ENCODE measurements at regions not wholly inside any gene's neighbourhood (a gene's known extent, or its start where the extent isn't known, plus 50 kb on each side); places are given as distances from the start of the nearest gene placed in this dataset.

DNA sequence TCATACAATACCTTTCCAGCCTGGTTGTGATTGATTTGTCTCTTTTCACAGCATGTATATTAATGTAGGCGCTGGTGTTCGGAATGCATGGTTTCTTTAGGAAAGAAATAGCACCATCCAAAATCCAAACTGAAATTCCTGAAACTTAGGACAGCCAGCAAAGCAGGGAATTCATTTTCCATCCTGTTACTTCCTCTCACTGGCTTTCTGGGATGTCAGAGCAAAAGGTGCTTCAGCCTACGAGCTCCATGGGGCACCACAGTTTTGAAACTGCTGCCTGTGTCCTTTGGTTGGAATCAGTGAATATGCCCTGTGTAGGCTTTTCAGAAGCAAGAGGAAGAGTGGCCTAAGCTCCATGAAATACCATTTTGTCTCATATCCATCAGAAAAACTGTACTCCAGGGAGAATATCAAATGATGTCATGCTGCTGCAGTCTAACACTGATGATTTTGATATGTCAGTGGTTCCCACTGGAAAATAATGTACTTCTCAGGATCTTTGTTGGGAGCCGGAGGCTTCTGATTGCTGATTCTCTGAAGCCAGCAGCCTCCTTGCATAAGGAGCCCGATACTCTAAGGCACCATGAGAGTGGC is 117.8 kb upstream of the SERP2 start:
- no peak for DNase-seq (ENCODE audit: low spot score)

DNA sequence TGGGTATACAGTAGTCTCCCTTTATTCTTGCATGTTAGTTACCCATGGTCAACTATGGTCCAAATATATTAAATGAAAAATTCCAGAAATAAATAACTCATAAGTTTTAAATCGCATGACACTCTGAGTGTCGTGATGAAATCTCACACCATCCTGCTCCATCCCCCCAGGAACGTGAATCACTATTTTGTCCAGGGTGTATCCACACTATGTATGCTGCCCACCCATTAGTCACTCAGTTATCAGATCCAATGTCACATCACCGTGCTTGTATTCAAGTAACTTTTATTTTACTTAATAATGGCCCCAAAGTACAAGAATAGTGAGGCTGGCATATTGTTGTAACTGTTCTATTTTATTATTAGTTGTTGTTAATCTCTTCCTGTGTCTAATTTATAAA is 115.8 kb upstream of the SERP2 start:
- no peak for DNase-seq (ENCODE audit: low spot score)

DNA sequence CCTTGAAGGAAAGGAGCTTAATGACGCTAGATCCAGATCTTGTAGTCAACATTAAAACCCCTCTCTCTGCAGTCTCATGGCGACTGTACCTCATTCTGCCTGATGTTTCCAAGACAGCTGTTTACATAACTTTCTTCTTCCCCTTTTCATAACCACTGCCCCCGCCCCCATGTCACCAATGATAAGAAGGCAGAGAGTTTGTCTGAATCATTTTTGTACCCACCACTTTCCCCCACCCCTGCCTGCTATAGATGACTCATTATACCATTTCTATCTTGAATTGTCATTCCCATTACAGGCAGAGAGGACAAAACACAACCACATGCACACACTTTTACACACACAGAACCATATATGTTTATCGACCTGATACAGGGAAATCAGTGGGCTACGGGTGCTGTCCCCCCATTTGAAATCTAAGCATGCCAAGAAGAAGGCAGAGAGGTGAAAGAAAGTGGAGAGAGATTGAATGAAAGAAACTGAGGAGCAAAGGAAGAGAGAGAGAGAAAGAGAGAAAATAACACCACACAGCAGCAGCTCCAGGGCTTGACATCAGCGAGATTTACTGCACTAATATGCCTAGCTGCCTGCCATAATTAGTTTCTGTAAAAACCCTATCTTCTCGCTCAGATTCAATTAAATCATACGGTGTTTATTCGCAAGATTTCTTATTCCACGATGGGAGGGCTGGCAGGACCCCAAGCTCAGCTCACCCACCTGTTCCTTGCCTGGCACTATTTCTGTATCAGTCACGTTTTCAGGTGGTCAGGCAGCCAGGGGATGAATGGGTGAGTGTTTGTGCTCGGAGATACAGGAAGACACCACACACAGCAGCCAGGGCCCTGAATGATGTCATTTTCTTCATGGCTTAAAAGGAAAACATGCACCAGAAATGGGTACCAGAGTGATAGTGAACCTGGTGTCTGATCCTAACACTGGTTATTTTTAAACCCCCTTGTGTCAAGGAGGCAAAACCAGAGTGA is 114.3 kb upstream of the SERP2 start:
- DNase-seq (ENCODE audit: low spot score), result no peak

DNA sequence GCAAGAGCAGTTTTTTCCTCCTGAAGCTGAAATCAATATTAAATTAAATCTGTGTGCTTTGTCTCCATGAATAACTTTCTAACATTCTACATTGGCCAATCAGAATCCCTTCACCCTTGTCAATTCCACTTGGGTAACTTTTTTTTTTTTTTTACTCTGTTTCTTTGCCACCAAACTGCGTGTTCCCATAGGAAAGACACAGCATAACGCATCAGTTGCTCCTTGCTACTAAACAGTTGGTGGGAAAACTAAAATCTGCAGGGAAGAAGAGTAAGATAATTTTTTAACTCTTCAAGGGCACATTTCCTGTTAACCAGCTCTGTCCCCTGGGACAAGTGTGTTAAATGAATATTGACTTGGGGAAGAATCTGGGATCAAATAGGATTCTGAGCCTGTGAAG is 113.3 kb upstream of the SERP2 start:
- DNase-seq (ENCODE audit: low spot score), result no peak

DNA sequence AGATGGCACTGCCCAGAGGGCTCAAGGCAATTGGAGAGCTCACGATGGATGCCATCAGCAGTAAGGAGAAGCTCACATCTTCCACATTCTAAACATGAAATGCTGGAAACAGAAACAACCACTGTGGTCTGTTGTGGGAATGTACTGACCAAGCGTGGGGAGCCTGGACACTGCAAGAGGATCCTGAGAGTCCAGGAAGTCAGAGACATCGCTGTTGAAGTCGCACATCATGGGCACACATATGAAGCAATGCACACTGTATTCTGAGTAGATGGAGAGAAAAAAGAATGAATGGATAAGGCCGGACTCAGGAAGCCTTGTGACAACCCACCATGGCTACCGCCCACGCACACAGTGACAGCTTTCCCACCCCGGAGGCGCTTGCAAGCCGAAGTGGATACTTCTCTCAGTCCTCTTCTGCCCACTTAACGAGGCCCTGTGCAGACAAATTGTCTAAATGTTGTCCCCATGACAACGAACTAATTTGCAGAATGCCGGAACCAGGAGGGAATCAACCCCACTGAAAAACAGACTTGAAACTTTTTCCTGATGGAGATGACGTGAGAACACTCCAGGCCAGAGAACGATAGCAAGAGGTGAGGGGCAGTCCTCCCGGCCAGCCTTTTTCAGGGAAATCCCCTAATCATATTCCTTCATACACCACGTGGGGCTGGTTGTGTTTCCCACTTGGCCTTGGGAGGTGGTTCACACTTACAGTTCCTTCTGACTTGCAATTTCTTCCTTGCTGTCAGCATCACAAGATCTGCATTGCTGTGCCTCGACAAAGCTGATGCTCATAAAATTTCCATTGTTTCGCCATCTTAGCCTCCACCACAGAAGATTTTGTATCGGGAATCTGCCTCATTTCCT is 109.6 kb upstream of the SERP2 start:
- no peak for DNase-seq (ENCODE audit: low spot score)

DNA sequence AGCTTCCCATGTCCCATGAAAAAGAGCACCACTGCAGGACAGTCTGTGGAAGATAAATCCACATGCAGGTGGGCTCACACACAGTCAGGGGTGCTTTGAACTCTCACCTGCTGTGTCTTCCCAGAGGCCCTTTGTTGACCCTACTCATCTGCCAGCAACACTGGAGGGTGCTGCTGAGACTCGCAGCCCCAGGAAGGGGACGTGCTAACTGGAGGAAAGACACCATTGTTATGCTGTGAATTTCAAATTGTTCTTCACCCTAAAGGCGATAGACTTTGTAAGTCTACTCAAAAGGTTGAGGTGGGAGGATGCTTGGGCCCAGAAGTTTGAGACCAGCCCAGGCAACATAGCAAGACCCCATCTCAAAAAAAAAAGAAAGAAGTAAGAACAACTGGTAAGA is 107.3 kb upstream of the SERP2 start:
- DNase-seq (ENCODE audit: low spot score), result no peak

DNA sequence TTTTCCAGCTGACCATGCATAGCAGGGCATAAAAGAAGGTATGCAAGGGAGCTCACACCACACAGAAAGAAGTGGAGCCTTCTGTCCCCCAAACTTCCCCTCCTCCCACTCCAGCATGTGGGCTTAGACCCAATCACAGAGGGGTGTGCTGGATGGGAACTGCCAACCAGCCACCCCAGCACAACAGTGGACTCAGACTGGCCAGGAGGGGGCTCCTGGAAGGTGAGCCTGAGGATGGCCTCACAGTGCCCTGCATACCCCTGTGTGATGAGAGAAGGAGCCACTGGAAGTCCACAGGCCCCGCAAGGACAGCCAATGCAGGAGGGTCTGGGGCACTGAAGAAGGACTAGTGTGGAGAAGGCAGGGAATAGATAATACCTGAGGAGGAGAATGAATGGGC is 106.9 kb upstream of the SERP2 start:
- DNase-seq (ENCODE audit: low spot score), result no peak

DNA sequence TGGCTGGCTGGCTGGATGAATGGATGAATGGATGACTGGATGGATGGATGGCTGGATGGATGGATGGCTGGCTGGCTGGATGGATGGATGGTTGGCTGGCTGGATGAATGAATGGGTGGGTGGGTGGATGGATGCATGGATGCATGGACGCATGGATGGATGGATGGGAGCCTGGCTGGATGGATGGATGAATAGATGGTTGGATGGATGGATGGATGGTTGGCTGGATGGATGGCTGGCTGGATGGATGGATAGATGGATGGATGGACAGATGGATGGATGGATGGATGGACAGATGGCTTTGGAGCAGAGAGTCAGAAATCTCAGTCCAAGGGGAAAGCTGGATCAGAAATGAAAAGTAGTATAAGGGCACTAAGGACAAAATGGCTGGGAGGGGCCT is 106.4 kb upstream of the SERP2 start:
- no peak for DNase-seq (ENCODE audit: low spot score)

DNA sequence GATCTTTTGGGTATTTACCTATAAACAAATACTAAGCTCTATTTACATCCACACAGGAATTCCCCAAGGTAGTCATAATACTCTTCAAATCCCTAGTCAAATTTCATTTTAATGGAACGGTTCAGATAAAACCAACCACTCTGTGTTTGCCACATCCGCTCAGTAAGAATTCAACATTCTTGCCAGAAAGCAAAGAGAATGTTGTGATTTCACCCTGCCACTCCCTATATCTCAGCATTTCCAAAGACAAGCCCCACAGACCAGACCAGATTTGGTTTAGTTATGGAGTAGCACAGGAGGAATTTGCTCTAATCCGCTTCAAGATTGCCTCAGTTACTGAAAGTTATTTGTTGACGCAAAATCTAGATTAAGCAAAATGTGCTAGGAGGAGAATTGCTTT is 105.6 kb upstream of the SERP2 start:
- DNase-seq (ENCODE audit: low spot score), result no peak

DNA sequence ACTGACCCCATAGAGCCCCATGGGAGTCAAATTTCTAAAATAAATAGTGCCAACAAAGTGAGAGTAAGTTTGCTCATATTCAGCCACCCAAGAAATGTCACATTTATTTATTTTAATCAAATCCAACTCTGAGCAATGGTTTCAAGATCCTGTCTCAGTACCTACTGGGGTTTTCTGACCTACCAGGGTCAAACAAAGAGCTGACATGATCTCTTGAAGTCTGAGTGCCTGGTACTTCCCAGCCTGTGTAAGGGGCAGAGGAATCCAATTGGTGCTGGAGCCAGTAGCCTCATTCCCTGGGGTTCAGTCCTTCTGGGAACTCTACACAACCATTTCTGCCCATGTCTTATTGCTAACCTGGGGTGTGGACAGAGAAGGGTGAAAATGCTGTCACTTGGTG is 104.6 kb upstream of the SERP2 start:
- DNase-seq (ENCODE audit: low spot score), result no peak

DNA sequence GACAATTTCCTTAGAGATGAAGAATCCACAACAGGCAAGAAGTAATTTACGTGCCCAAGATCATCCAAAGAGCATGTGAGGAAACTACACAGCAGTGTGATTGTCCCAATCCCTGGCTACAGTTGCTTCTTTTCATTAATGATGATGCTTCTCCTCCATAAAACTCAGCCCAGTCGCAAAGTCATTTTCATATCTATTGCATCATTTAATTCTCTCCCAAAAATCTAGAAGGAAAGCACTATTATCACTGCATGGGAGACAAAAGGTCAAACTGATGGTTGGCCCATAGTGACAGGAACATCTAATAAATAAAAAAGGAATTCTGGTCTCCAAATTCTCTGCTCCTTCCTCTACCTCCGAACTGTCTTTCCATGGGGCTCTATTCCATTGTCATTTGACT is 103.5 kb upstream of the SERP2 start:
- no peak for DNase-seq (ENCODE audit: low spot score)

DNA sequence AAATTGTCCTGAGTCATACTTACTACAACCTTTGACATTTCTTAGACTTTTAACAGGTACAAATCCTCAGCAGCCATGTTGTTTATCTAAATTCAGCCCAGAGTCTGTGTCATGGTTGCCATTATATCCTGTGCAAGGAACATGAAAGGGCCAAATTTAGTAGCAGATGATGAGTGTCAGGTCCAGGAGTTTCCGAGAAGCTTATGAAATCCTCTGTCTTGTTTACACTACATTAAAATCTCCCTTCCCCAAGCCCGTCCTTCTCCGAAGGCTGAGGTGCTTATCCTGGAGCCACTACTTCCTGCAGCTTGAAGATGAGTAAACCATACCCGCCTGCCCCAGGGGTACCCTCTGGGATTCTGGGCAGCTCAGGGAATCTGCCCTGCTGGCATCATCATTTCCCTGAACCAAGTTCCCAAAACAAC is 102.6 kb upstream of the SERP2 start:
- no peak for DNase-seq (ENCODE audit: low spot score)

DNA sequence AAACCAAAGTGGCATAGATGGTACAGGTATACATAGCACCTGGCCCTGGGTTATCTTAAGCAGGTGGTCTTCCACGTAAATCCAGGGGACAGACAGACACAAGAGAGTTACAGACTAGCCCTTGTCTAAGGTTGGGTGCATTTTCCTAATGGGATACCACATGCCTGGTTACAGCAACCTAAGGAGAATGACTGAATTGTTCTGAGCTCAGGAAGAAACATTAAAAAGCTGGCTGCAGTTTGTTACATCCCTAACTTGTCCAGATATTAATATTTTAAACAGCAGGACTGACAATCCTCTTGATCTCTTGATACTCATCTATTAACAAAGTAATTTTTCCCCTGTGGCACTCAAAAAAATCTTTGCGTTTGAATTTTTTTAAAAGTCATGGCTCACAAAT is 102.2 kb upstream of the SERP2 start:
- peak; percentile 52 for DNase-seq (ENCODE audit: low spot score)

DNA sequence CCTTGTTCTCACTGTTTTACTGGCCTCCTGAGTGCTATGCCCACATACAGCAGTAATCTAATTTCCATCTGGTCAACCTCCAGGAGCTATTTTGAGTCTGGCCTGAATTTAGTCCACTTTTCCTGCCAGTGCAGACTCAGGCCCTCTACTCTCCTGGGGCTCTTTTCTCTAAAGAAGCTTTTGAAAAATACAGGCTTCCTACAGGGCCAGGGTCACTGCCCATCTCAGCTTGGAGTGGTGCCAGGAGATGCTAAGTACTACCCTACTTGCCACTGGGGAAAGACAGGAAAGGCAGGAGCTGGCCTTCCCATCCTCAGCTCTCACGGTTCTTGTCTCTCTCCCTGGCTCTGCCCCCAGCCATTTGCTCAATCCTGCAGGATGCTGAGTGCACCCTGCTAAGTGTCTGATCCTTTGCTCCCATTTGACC is 101.7 kb upstream of the SERP2 start:
- DNase-seq (ENCODE audit: low spot score), result no peak

DNA sequence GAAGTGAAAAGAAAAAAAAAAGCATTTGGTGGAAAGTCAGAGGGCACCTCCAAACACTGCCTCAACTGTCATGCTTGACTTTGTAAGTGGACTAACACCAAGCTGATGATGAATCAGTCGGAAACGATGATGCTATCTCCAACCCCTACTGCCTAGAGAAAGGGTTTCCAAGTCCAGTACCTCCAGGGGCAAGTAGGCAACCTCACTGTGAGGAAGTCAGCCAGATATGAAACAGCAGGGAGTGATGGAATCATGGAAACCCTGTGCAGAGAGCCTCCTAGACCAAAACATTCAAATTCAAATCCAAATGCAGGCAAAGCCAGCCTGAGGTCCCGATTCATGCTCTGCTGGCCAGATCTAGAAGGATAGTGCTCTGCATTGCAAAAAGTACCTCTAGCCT is 100.9 kb upstream of the SERP2 start:
- DNase-seq (ENCODE audit: low spot score), result no peak

DNA sequence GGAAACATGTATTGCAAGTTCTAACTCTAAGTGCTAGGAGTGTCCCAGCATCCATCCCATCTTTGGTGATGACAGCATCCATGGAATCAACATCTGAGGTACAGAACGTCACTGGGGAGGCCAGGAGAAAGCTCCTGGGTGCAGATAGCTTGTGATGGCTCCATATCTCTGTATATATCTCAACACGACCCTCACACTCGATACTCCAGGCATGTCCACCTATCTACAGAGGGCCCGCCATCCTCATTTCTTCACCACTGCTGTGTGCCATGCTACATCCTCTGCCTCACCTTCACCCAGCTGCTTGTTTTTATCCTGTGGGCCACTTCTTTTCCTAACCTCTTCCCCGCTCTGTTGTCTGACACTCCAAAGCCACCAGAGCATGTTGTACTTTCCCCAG is 100.4 kb upstream of the SERP2 start:
- no peak for DNase-seq (ENCODE audit: low spot score)

DNA sequence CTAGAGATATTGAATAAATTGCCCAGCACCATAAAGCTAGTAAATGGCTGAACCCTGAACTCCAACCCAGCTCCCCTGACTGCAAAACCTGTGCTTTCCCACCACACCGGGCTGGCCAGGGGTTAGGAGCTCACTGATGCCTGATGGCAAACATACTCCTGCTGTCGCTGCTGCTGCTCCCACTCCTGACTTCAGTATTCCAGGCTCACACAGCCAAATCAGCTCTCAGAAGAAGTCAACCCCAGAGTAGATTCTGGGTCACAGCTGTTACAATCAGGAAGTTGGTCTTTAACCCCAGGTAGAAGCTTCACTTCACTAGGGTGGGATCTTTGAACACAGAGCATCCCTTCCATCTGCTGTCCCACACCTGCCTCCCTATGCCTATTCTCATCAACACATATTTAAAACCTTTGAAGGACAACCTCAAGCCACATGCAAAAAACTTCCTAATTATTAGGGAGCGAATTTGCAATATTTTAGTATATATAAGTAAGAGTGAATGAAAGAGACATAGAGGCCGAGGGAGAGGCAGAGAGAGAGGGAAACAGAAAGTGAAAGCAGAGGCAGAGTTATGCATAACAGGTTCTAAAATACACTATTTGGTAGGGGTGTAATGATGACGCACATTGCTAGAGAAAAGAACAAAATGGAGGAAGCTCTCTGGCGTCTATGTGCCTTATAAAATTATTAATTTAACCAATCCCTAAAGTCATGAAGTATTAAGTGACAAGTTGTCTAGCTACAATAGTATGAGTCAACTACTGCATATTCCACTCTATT is 99.4 kb upstream of the SERP2 start:
- no peak for DNase-seq (ENCODE audit: low spot score)

DNA sequence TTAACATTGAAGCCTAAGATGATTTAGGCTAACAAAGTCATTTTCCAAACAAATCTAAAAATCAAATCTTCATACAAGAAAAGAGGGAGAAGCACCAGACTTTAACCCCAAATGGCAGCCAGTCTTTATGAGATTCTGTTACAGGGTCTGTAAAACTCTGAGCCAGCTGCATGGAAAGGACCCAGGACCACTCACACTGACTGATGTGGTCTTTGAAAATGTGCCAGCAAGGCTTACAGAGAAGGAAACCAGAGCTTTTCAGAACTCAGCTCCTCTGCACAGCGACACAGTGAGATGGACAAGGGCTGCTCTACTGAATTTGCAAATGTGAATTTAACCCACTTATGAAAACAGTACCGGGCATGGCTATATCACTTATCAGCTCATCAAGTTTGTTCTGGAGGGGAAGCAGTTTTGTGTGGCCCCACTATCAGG is 98.8 kb upstream of the SERP2 start:
- DNase-seq (ENCODE audit: low spot score), result no peak

DNA sequence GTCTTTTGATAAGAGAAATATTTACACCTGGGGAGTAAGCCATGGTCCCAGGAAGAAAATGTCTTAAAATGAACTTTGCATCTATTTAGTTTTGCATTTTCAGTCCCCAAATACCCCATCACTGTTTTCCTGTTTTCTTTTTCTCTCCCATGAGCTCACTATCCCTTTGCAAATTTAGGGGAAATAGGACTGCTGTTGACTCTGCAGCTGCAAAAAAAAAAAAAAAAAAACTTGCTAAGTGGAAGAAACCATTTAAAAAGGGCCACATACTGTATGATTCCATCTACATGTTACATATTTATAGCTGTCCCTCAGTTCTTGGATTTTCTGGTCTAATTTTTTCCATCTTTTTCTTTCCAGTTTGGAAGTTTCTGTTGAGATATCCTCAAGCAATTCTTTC is 98.2 kb upstream of the SERP2 start:
- DNase-seq (ENCODE audit: low spot score), result no peak

DNA sequence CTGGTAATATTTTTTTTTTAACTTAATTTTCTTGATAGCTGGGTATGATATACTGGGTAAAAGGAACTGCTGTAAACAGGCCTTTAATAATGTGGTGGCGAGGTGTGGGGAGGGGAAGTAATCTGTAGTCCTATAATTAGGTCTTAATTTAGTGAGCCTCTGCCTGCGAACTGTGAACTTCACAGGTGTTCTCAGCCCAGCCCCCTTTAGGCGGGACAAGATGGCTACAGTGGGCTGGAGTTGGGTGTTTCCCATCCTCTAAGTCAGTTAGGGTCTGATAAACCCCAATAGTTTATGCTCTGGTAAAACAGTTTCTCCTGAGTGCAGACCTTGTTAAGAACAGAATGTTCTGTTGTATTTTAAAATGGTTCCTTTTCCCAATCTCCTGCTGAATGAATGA is 97.6 kb upstream of the SERP2 start:
- DNase-seq (ENCODE audit: low spot score), result no peak

DNA sequence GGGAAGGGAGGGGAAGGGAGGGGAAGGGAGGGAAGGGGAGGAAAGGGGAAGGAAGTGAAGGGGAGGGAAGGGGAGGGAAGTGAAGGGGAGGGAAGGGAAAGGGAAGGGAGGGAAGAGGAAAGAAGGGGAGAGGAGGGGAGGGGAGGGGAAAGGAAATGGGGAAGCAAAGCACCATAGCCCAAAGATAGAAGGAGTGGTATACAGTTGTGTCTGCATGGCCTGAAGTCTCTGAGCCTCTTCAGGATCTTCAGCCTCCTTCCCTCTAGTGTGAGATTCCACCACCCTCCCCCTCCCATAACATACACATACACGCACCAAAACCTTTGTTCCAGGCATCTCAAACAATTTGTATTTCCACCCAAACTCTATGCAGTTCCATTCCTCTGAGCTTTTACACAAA is 96.2 kb upstream of the SERP2 start:
- no peak for DNase-seq (ENCODE audit: low spot score)

DNA sequence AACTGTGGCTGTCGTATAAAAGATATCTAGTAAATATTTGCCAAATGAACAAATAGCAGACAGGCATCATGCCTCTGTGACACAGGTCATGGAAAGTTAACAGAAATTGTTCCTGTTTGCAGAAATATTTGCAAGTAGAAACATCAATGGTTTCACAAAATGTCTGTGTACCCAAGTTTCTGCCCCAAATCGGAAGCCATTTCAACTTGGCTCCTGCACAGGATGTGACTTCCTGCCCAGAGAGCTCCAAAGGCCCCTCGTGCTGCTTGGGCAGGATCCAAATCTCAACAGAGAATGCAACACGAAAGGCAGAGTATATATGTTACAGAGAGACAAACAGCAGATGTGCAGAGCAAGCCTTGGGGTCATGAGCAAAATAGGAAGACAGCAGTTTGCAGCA is 95.5 kb upstream of the SERP2 start:
- no peak for DNase-seq (ENCODE audit: low spot score)
